H1 (cell line): ENCODE measurements at regions not wholly inside any gene's neighbourhood (a gene's known extent, or its start where the extent isn't known, plus 50 kb on each side); places are given as distances from the start of the nearest gene placed in this dataset.

Source experiments
- CTCF ChIA-PET: fragments of 300-600 bp; sonication (Branson Sonifier 250); formaldehyde crosslinking; loops from one replicate; lab custom pipeline; 2021; ENCODE audit not compliant: partially characterized antibody; lab: Charles Lee
- POLR2A ChIA-PET: fragments of 300-600 bp; sonication (Branson Sonifier 250); formaldehyde crosslinking; loops from one replicate; lab custom pipeline; 2021; ENCODE audit warnings: inconsistent platforms; ENCODE audit not compliant: partially characterized antibody; lab: Charles Lee
- DNase-seq, 2 experiments: peaks; one replicate each; pipeline versions ENCODE4 v3.0.0 to v3.0.0-alpha.2; 2010 to 2022; ENCODE audit warnings: low spot score in 2 of 2, low read depth in 1 of 2, mixed read lengths in 1 of 2
- FAIRE-seq: peaks from 2 replicates; lab custom pipeline; 2011; peaks lifted over from hg19 to GRCh38; lab: Jason Lieb, UNC
- H2AFZ ChIP-seq: 2 replicates; pipeline ENCODE4 v1.8.1; 2012; ENCODE audit warnings: low read length, inconsistent platforms
- H2AK5ac ChIP-seq: 2 replicates; pipeline ENCODE4 v1.6.1; 2013; ENCODE audit warnings: low read depth, low read length
- H2BK120ac ChIP-seq: replicated peaks from 2 replicates; pipeline ENCODE3; 2013; ENCODE audit warnings: low read depth, low read length, inconsistent platforms
- H2BK12ac ChIP-seq: 2 replicates; pipeline ENCODE4 v1.6.1; 2013; ENCODE audit warnings: low read depth, low read length
- H2BK15ac ChIP-seq: 2 replicates; pipeline ENCODE4 v1.6.1; 2013; ENCODE audit warnings: low read length
- H2BK20ac ChIP-seq: 2 replicates; pipeline ENCODE4 v1.6.1; 2013; ENCODE audit warnings: low read length
- H2BK5ac ChIP-seq: 2 replicates; pipeline ENCODE4 v1.6.1; 2013; ENCODE audit warnings: low read depth, low read length
- H3K14ac ChIP-seq: 2 replicates; pipeline ENCODE4 v1.6.1; 2013; ENCODE audit warnings: inconsistent platforms; ENCODE audit not compliant: insufficient read length
- H3K18ac ChIP-seq: 2 replicates; pipeline ENCODE4 v1.6.1; 2013; ENCODE audit warnings: low read length; ENCODE audit errors: extremely low read depth
- H3K23ac ChIP-seq: 2 replicates; pipeline ENCODE4 v1.6.1; 2013; ENCODE audit warnings: inconsistent platforms; ENCODE audit not compliant: insufficient read length
- H3K23me2 ChIP-seq: 2 replicates; pipeline ENCODE4 v1.6.1; 2013; ENCODE audit warnings: low read depth, low read length
- H3K27ac ChIP-seq: 2 replicates; pipeline ENCODE4 v1.6.1; 2011; ENCODE audit warnings: low read depth, low read length, inconsistent platforms
- H3K27me3 ChIP-seq, 4 experiments: replicated peaks in 1 of 4; 1 replicate in 1 of 4; 2 replicates in 3 of 4; pipeline versions ENCODE4 v1.6.1 to v1.8.1; 2011 to 2013; ENCODE audit warnings: low read length in 3 of 4, mild to moderate bottlenecking in 3 of 4, inconsistent platforms in 2 of 4, mixed read lengths in 2 of 4, moderate library complexity in 1 of 4; ENCODE audit not compliant: control insufficient read depth in 3 of 4, insufficient read depth in 3 of 4; ENCODE audit errors: extremely low read depth in 1 of 4
- H3K36me3 ChIP-seq, 4 experiments: 2 replicates each; pipeline versions ENCODE4 v1.6.1 to v1.8.1; 2011 to 2013; ENCODE audit warnings: mild to moderate bottlenecking in 4 of 4, low read length in 3 of 4, moderate library complexity in 2 of 4, control low read depth in 1 of 4, inconsistent platforms in 1 of 4; ENCODE audit not compliant: insufficient read depth in 4 of 4, control insufficient read depth in 2 of 4
- H3K4ac ChIP-seq: replicated peaks from 2 replicates; pipeline ENCODE3; 2013; ENCODE audit warnings: low read length, low read depth, mixed read lengths, inconsistent platforms; ENCODE audit not compliant: insufficient read length
- H3K4me1 ChIP-seq, 4 experiments: replicated peaks in 1 of 4; 1 replicate in 1 of 4; 2 replicates in 3 of 4; pipeline versions ENCODE4 v1.6.1 to v1.8.1; 2011 to 2013; ENCODE audit warnings: low read length in 3 of 4, inconsistent platforms in 2 of 4, mixed read lengths in 1 of 4; ENCODE audit not compliant: insufficient read depth in 4 of 4, control insufficient read depth in 3 of 4
- H3K4me2 ChIP-seq, 2 experiments: 2 replicates each; pipeline versions ENCODE4 v1.6.1 to v1.8.1; 2011 to 2013; ENCODE audit warnings: low read depth in 2 of 2, low read length in 2 of 2, control low read depth in 1 of 2, inconsistent platforms in 1 of 2, mild to moderate bottlenecking in 1 of 2; ENCODE audit not compliant: insufficient read depth in 1 of 2
- H3K4me3 ChIP-seq, 4 experiments: fragments of 200-600, 300-600 bp in 1 of 4; sonication (generic), shearing (Covaris generic), sonication (Bioruptor Twin) in 1 of 4; 2 replicates each; pipeline versions ENCODE4 v1.5.1 to v1.8.1; 2011 to 2016; ENCODE audit warnings: low read length in 4 of 4, low read depth in 3 of 4, control low read depth in 2 of 4, inconsistent platforms in 2 of 4, mild to moderate bottlenecking in 2 of 4, mixed read lengths in 1 of 4, moderate library complexity in 1 of 4; ENCODE audit not compliant: insufficient read depth in 2 of 4; ENCODE audit errors: extremely low read depth in 1 of 4
- H3K56ac ChIP-seq: replicated peaks from 2 replicates; pipeline ENCODE3; 2013; ENCODE audit warnings: low read depth, mild to moderate bottlenecking, mixed read lengths, low read length, inconsistent platforms; ENCODE audit not compliant: insufficient read length
- H3K79me1 ChIP-seq: 2 replicates; pipeline ENCODE4 v1.6.1; 2013; ENCODE audit warnings: low read depth, low read length, control low read depth
- H3K79me2 ChIP-seq, 2 experiments: 2 replicates each; pipeline versions ENCODE4 v1.6.1 to v1.8.1; 2012 to 2013; ENCODE audit warnings: low read length in 2 of 2, mild to moderate bottlenecking in 2 of 2, inconsistent platforms in 1 of 2; ENCODE audit not compliant: insufficient read depth in 2 of 2, control insufficient read depth in 1 of 2
- H3K9ac ChIP-seq, 4 experiments: replicated peaks in 1 of 4; 1 replicate in 1 of 4; 2 replicates in 3 of 4; pipeline versions ENCODE4 v1.6.1 to v1.8.1; 2011 to 2013; ENCODE audit warnings: low read depth in 3 of 4, low read length in 3 of 4, control low read depth in 2 of 4, mild to moderate bottlenecking in 2 of 4, moderate library complexity in 2 of 4, inconsistent platforms in 1 of 4; ENCODE audit errors: extremely low read depth in 1 of 4
- H3K9me3 ChIP-seq, 2 experiments: 2 replicates each; pipeline versions ENCODE4 v1.6.1 to v1.8.1; 2012 to 2013; ENCODE audit warnings: mild to moderate bottlenecking in 2 of 2, moderate library complexity in 2 of 2, control low read depth in 1 of 2, inconsistent platforms in 1 of 2, low read depth in 1 of 2, low read length in 1 of 2, mixed read lengths in 1 of 2; ENCODE audit not compliant: insufficient read depth in 2 of 2
- H4K20me1 ChIP-seq, 2 experiments: replicated peaks in 1 of 2; 2 replicates each; pipeline versions ENCODE3 to v1.8.1; 2011 to 2013; ENCODE audit warnings: inconsistent platforms in 2 of 2, low read length in 2 of 2, mild to moderate bottlenecking in 1 of 2; ENCODE audit not compliant: insufficient read depth in 2 of 2, control insufficient read depth in 1 of 2
- H4K5ac ChIP-seq: 2 replicates; pipeline ENCODE4 v1.6.1; 2013; ENCODE audit warnings: low read length, low read depth, mixed read lengths, inconsistent platforms; ENCODE audit not compliant: insufficient read length
- H4K8ac ChIP-seq: 2 replicates; pipeline ENCODE4 v1.8.0; 2013; ENCODE audit warnings: mild to moderate bottlenecking, moderate library complexity, low read length, inconsistent platforms; ENCODE audit not compliant: insufficient read depth; ENCODE audit errors: extremely low read depth
- H4K91ac ChIP-seq: replicated peaks from 2 replicates; pipeline ENCODE3; 2013; ENCODE audit warnings: low read length, mixed read lengths, inconsistent platforms; ENCODE audit not compliant: insufficient read length
- CREB1 ChIP-seq: IDR thresholded peaks from 2 replicates; pipeline ENCODE4 v1.6.1; 2012; ENCODE audit warnings: inconsistent platforms
- GTF2F1 ChIP-seq: IDR thresholded peaks from 2 replicates; pipeline ENCODE4 v1.6.1; 2012; ENCODE audit warnings: low read depth, low read length, improper control_type of control experiment, borderline replicate concordance
- KDM4A ChIP-seq: IDR thresholded peaks from one replicate; pipeline ENCODE4 v1.7.1; 2012; ENCODE audit warnings: low read depth, mild to moderate bottlenecking, moderate library complexity, low read length, inconsistent platforms; ENCODE audit not compliant: severe bottlenecking
- NANOG ChIP-seq: IDR thresholded peaks from 2 replicates; pipeline ENCODE4 v1.6.1; 2011; ENCODE audit warnings: low read length, low read depth, mild to moderate bottlenecking, inconsistent platforms; ENCODE audit not compliant: insufficient read depth, poor library complexity, severe bottlenecking
- POLR2AphosphoS5 ChIP-seq: IDR thresholded peaks from 2 replicates; pipeline ENCODE4 v1.6.1; 2011; ENCODE audit warnings: low read depth, low read length
- RAD21 ChIP-seq, 2 experiments: IDR thresholded peaks in 1 of 2; conservative IDR thresholded peaks in 1 of 2; 2 replicates each; pipeline ENCODE4 v1.6.1; 2011; ENCODE audit warnings: low read depth in 2 of 2, low read length in 2 of 2, improper control_type of control experiment in 1 of 2, inconsistent platforms in 1 of 2, mild to moderate bottlenecking in 1 of 2, moderate library complexity in 1 of 2
- RBBP5 ChIP-seq: IDR thresholded peaks from 2 replicates; pipeline ENCODE4 v1.7.1; 2012; ENCODE audit warnings: low read depth, mild to moderate bottlenecking, inconsistent platforms, low read length, moderate library complexity, borderline replicate concordance
- SIN3A ChIP-seq, 2 experiments: IDR thresholded peaks in 1 of 2; conservative IDR thresholded peaks in 1 of 2; 2 replicates each; pipeline ENCODE4 v1.6.1; 2011 to 2012; ENCODE audit warnings: low read length in 2 of 2, improper control_type of control experiment in 1 of 2, low read depth in 1 of 2, mild to moderate bottlenecking in 1 of 2
- SUZ12 ChIP-seq: fragments of 200-600 bp; sonication (generic); IDR thresholded peaks from 2 replicates; pipeline ENCODE4 v1.6.1; 2012; ENCODE audit warnings: mild to moderate bottlenecking, inconsistent platforms, low read length, moderate library complexity, mixed read lengths
- WGBS, 2 experiments: shearing (Covaris generic) in 1 of 2; methylation state at CpG; one replicate each; pipeline versions ENCODE4 v1.1.6 to v1.1.7; 2013 to 2015; ENCODE audit warnings: low lambda C conversion rate in 2 of 2, mixed read lengths in 2 of 2, inconsistent platforms in 1 of 2, low coverage in 1 of 2, missing lambda C conversion rate in 1 of 2; ENCODE audit not compliant: insufficient replicate concordance in 2 of 2, insufficient coverage in 1 of 2, insufficient read length in 1 of 2; ENCODE audit errors: extremely low coverage in 1 of 2, missing lambda C conversion rate in 1 of 2; 5-methylcytosine and 5-hydroxymethylcytosine counted together

GRCh38 chr6:105889902-105890301 lies 196.2 kb upstream of the PRDM1 start:
- WGBS, 2 experiments: 89% methylated on average over 2 of the region's 2 CpGs; no CpG with 5 or more reads in 1 of the 2 experiments

More at GRCh38 chr6:105889902-105890301, 196.2 kb upstream of the PRDM1 start:
- no peak overlapping the region for H2AFZ ChIP-seq
- CTCF ChIA-PET: no interaction called here
- no peaks in the 10 kb centered on the region for H3K36me3 ChIP-seq
- H3K27me3 ChIP-seq: no peaks in the 10 kb centered on the region; a peak in 1 of 7 replicates
- H3K4me2 ChIP-seq: no peak overlapping the region
- H3K23me2 ChIP-seq: no peaks in the 10 kb centered on the region
- peaks cover 0 to 11% (median 6%) of the 10 kb centered on the region in 4 experiments; a peak in 5 of 7 replicates for H3K4me1 ChIP-seq
- H2BK120ac ChIP-seq: no peak overlapping the region
- H3K9me3 ChIP-seq: peaks cover 0 to 5% of the 10 kb centered on the region in 2 experiments; a peak in 1 of 4 replicates
- no peak overlapping the region for H2BK15ac ChIP-seq
- no peak for TF ChIP-seq CREB1
- TF ChIP-seq KDM4A: no peak
- TF ChIP-seq GTF2F1: no peak
- no peak for TF ChIP-seq POLR2AphosphoS5
- no peak for TF ChIP-seq SIN3A (conservative IDR thresholded peaks at IDR 0.05 in 1 of 2, IDR thresholded peaks at IDR 0.05 in 1 of 2; ENCODE audit: low read depth in 1 of 2, low read length in 2 of 2)
- no peak for TF ChIP-seq NANOG
- TF ChIP-seq RBBP5: no peak
- TF ChIP-seq RAD21 (IDR thresholded peaks at IDR 0.05 in 1 of 2, conservative IDR thresholded peaks at IDR 0.05 in 1 of 2; ENCODE audit: low read depth in 2 of 2, low read length in 2 of 2): no peak
- no peak for TF ChIP-seq SUZ12
- TF ChIP-seq, all 59 proteins: peak for 0
- FAIRE-seq (no peak), DNase-seq (no peak)
- H3K4me3 ChIP-seq: no peak overlapping the region
- H2BK5ac ChIP-seq: no peak overlapping the region
- no peaks in the 10 kb centered on the region for H3K79me1 ChIP-seq
- no peak overlapping the region for H3K23ac ChIP-seq
- no peak overlapping the region for H4K8ac ChIP-seq
- no peak overlapping the region for H4K91ac ChIP-seq
- no peak overlapping the region for H2AK5ac ChIP-seq
- no peak overlapping the region for H3K27ac ChIP-seq
- POLR2A ChIA-PET: no interaction called here
- no peak overlapping the region for H2BK12ac ChIP-seq
- no peak overlapping the region for H4K5ac ChIP-seq
- H3K18ac ChIP-seq: no peak overlapping the region
- no peak overlapping the region for H3K56ac ChIP-seq
- no peak overlapping the region for H3K4ac ChIP-seq
- no peak overlapping the region for H3K9ac ChIP-seq
- H3K14ac ChIP-seq: no peak overlapping the region
- H3K79me2 ChIP-seq: no peaks in the 10 kb centered on the region
- no peaks in the 10 kb centered on the region for H4K20me1 ChIP-seq
- H2BK20ac ChIP-seq: no peak overlapping the region
